Stimulated activated CD8-positive, alpha-beta memory T cell treated with anti-CD3 and anti-CD28 coated beads, Interleukin-4, amount 100 ng/mL, for 1 hour (primary cell): ENCODE measurements at regions not wholly inside any gene's neighbourhood (a gene's known extent, or its start where the extent isn't known, plus 50 kb on each side); places are given as distances from the start of the nearest gene placed in this dataset.
A peak's percentile ranks its signal among the peaks of the same experiment; 100 is the strongest.
"Not testable (repeated sequence)": the region's sequence is repeated elsewhere in the genome, so short reads cannot be mapped to it uniquely, and the experiment has no call there.

Experiments
- DNase-seq, 2 donors: peaks; one replicate each; pipeline ENCODE4 v3.0.0-alpha.2; 2020; ENCODE audit warnings: low read depth in 2 of 2, low spot score in 1 of 2

DNA sequence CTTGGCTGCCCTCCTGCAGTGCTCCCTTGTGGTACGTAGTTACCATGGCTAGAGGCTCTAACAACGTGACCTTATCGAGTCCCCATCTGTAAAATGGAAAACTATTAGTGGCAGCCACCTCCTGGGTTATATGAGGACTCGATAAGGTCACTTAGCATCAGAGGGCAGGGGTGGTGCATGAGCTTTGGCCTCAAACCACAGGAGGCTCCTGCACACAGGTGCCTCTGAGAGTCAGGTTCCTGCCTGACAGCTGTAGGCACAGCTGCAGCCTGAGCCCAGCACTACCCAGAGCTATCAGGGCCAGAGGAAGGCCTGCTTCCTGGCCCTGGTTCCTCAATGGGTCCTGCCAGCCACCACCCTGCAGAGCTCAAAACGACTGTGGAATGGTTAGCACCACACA is 57.2 kb upstream of the SEC14L1 start:
- DNase-seq, result no peak

DNA sequence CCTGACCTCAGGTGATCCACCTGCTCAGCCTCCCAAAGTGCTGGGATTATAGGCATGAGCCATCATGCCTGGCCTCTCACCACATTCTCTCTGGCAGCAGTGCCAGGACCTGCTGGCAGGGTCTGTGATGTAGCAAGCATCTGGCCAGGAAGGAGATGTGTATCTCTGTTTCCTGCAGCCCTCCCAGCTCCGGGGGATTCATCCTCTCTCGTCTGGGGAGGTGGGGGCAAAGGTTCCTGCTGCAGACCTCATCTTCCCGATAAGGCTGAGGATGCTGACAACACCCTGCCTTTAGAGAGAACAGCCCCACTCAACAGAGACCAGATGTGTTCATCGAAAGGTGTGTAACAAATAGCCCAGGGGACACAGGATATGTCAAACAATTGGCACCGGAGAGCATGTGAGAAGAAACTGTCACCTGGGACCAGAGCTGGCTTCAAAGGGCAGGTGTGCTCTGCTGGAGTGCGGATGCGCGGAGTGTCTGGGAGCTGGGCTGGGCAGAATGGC is 54.8 kb upstream of the SEC14L1 start:
- DNase-seq, result no peak

- DNase-seq, result peak; percentile 55 to 62
Observed at GRCh38 chr17:77086433-77087010, 54.2 kb upstream of the SEC14L1 start.

GRCh38 chr17:77087650-77088454 is 52.9 kb upstream of the SEC14L1 start:
- DNase-seq, result no peak

- peak; percentile 67 to 81 for DNase-seq
Observed at GRCh38 chr17:77088455-77089123, 52.2 kb upstream of the SEC14L1 start.

GRCh38 chr17:77089124-77089490 is 51.7 kb upstream of the SEC14L1 start:
- DNase-seq, result no peak

DNA sequence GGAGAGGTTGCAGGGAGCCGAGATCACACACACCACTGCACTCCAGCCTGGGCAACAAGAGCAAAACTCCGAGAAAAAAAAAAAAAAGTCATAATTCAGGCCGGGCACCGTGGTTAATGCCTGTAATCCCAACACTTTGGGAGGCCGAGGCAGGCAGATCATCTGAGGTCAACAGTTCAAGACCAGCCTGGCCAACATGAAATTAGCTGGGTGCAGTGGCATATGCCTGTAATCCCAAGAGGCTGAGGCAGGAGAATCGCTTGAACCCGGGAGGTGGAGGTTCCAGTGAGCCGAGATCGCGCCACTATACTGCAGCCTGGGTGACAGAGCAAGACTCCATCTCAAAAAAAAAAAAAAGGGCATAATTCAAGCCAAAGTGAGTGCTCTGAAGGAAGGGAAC is 50.8 kb upstream of the SEC14L1 start:
- not testable (repeated sequence) for DNase-seq

DNA sequence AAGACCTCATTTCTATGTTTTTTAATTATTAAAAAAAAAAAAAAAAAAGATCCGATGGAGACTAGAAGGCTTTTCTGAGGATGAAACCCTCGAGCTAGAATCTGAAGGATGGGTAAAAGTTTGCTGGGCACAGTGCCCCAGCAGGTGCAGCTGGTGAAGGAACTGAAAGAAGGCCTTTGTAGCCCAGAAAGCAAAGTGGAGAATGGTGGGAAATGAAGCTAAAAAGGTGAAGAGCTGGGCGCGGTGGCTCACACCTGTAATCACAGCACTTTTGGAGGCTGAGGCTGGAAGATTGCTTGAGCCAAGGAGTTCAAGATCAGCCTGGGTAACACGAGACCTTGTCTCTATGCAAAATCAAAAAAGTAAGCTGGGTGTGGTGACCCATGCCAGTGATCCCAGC is 50.3 kb upstream of the SEC14L1 start:
- no peak for DNase-seq
